Breast epithelium (tissue), 3 donors: ENCODE measurements at regions not wholly inside any gene's neighbourhood (a gene's known extent, or its start where the extent isn't known, plus 50 kb on each side); places are given as distances from the start of the nearest gene placed in this dataset.

Source experiments
- POLR2A ChIP-seq: fragments of 450-650 bp; IDR thresholded peaks from one replicate; pipeline ENCODE4 v1.6.1; 2016; ENCODE audit warnings: antibody characterized with exemption, mild to moderate bottlenecking, moderate library complexity
- POLR2AphosphoS5 ChIP-seq, 3 donors: sonication (generic); formaldehyde crosslinking; IDR thresholded peaks; one replicate each; pipeline ENCODE4 v1.6.1; 2017; ENCODE audit warnings: antibody characterized with exemption in 3 of 3
- TF ChIP-seq, protein P1 (sequence below), 3 donors: fragments of 450-650 bp; IDR thresholded peaks; one replicate each; pipeline ENCODE4 v1.5.1; 2016 to 2017; ENCODE audit warnings: antibody characterized with exemption in 3 of 3, mild to moderate bottlenecking in 3 of 3, moderate library complexity in 3 of 3

DNA sequence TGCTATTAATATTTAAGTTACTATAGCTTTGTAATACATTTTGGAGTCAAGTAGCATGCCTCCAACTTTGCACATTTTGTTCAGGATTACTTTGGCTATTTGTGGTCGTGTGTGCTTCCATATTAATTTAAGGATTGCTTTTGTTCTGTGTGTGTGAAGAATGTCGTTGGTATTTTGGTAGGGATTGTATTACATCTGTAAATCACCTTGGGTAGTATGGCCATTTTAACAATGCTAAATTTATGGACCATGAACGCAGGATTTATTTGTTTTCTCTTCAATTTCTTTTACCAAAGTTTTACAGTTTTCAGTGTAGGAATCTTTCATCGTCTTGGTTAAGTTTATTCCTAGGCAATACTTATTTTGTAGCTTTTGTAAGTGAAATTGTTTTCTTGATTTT is 758.0 kb downstream of the FRK start:
- TF ChIP-seq, protein P1, sequence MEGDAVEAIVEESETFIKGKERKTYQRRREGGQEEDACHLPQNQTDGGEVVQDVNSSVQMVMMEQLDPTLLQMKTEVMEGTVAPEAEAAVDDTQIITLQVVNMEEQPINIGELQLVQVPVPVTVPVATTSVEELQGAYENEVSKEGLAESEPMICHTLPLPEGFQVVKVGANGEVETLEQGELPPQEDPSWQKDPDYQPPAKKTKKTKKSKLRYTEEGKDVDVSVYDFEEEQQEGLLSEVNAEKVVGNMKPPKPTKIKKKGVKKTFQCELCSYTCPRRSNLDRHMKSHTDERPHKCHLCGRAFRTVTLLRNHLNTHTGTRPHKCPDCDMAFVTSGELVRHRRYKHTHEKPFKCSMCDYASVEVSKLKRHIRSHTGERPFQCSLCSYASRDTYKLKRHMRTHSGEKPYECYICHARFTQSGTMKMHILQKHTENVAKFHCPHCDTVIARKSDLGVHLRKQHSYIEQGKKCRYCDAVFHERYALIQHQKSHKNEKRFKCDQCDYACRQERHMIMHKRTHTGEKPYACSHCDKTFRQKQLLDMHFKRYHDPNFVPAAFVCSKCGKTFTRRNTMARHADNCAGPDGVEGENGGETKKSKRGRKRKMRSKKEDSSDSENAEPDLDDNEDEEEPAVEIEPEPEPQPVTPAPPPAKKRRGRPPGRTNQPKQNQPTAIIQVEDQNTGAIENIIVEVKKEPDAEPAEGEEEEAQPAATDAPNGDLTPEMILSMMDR (IDR thresholded peaks at IDR 0.05): no peak
- TF ChIP-seq POLR2AphosphoS5 (IDR thresholded peaks at IDR 0.05) (no peak), POLR2A (no peak)
